HG03139 (cell line): ENCODE measurements at regions not wholly inside any gene's neighbourhood (a gene's known extent, or its start where the extent isn't known, plus 50 kb on each side); places are given as distances from the start of the nearest gene placed in this dataset.

ENCODE experiments used
- ATAC-seq: cut with Tn5 transposase; IDR thresholded peaks from one replicate; pipeline ENCODE4 v1.9.1; 2021; ENCODE audit not compliant: unreplicated experiment

- ATAC-seq: no peak
Observed at GRCh38 chr12:27907766-27908165, 64.8 kb downstream of the PTHLH start.

- ATAC-seq: no peak
Observed at GRCh38 chr12:27906658-27907473, 65.7 kb downstream of the PTHLH start.

- no peak for ATAC-seq
Observed at GRCh38 chr12:27906127-27906500, 66.4 kb downstream of the PTHLH start.

- ATAC-seq: no peak
Observed at GRCh38 chr12:27905285-27906126, 67.0 kb downstream of the PTHLH start.

GRCh38 chr12:27902651-27903050 is 69.9 kb downstream of the PTHLH start:
- no peak for ATAC-seq

- ATAC-seq: no peak
Observed at GRCh38 chr12:27901959-27902358, 70.6 kb downstream of the PTHLH start.

GRCh38 chr12:27900920-27901879 is 71.3 kb downstream of the PTHLH start:
- ATAC-seq: no peak

- ATAC-seq: no peak
Observed at GRCh38 chr12:27899151-27899661, 73.3 kb downstream of the PTHLH start.

- ATAC-seq: no peak
Observed at GRCh38 chr12:27898022-27898421, 74.5 kb downstream of the PTHLH start.

GRCh38 chr12:27896419-27896990 is 76.0 kb downstream of the PTHLH start:
- ATAC-seq: no peak

GRCh38 chr12:27894309-27894708 is 78.2 kb downstream of the PTHLH start:
- ATAC-seq: no peak

GRCh38 chr12:27879708-27880107 is 92.8 kb downstream of the PTHLH start:
- no peak for ATAC-seq

- no peak for ATAC-seq
Observed at GRCh38 chr12:27875677-27876076, 95.6 kb upstream of the MANSC4 start.

GRCh38 chr12:27873010-27873409 is 93.0 kb upstream of the MANSC4 start:
- ATAC-seq: no peak

GRCh38 chr12:27871946-27872345 is 91.9 kb upstream of the MANSC4 start:
- ATAC-seq: no peak

GRCh38 chr12:27870939-27871338 is 90.9 kb upstream of the MANSC4 start:
- ATAC-seq: no peak

GRCh38 chr12:27869567-27869966 is 89.5 kb upstream of the MANSC4 start:
- ATAC-seq: no peak

- ATAC-seq: no peak
Observed at GRCh38 chr12:27868139-27868538, 88.1 kb upstream of the MANSC4 start.

GRCh38 chr12:27866373-27867101 is 86.5 kb upstream of the MANSC4 start:
- no peak for ATAC-seq

GRCh38 chr12:27865421-27865820 is 85.4 kb upstream of the MANSC4 start:
- no peak for ATAC-seq
